DND-41 (cell line): ENCODE measurements at regions not wholly inside any gene's neighbourhood (a gene's known extent, or its start where the extent isn't known, plus 50 kb on each side); places are given as distances from the start of the nearest gene placed in this dataset.

ENCODE experiments used
- ATAC-seq: fragments of 200-7000 bp; cut with Tn5 transposase; 3 replicates; pipeline ENCODE4 v1.9.1; 2021; ENCODE audit warnings: low read depth; ENCODE audit not compliant: insufficient read depth
- DNase-seq: peaks from one replicate; pipeline ENCODE4 v3.0.0-alpha.2; 2020
- H2AFZ ChIP-seq: 2 replicates; pipeline ENCODE4 v1.6.0; 2012; ENCODE audit warnings: low read depth, low read length
- H3K27ac ChIP-seq: 2 replicates; pipeline ENCODE4 v1.5.1; 2012; ENCODE audit warnings: low read length, inconsistent platforms
- H3K27me3 ChIP-seq: fragments of 200-600 bp; sonication (generic); 2 replicates; pipeline ENCODE4 v1.6.0; 2012; ENCODE audit warnings: low read length, mild to moderate bottlenecking, inconsistent platforms; ENCODE audit not compliant: insufficient read depth, poor library complexity
- H3K36me3 ChIP-seq: 2 replicates; pipeline ENCODE4 v1.5.1; 2012; ENCODE audit warnings: low read length, inconsistent platforms; ENCODE audit not compliant: insufficient read depth
- H3K4me1 ChIP-seq: 2 replicates; pipeline ENCODE4 v1.5.1; 2012; ENCODE audit warnings: mild to moderate bottlenecking, low read length; ENCODE audit not compliant: insufficient read depth
- H3K4me2 ChIP-seq: 2 replicates; pipeline ENCODE4 v1.6.0; 2012; ENCODE audit warnings: mild to moderate bottlenecking, moderate library complexity, low read length, inconsistent platforms; ENCODE audit not compliant: insufficient read depth
- H3K4me3 ChIP-seq, 2 experiments: fragments of 200-600 bp in 1 of 2; shearing (Covaris generic) in 1 of 2; 2 replicates each; pipeline ENCODE4 v1.5.1; 2012 to 2016; ENCODE audit warnings: inconsistent platforms in 2 of 2, low read length in 2 of 2, mild to moderate bottlenecking in 2 of 2, low read depth in 1 of 2, moderate library complexity in 1 of 2
- H3K79me2 ChIP-seq: 2 replicates; pipeline ENCODE4 v1.6.0; 2012; ENCODE audit warnings: low read length, inconsistent platforms; ENCODE audit not compliant: insufficient read depth
- H3K9ac ChIP-seq: 2 replicates; pipeline ENCODE4 v1.6.0; 2012; ENCODE audit warnings: low read depth, mild to moderate bottlenecking, inconsistent platforms, low read length, moderate library complexity
- H3K9me3 ChIP-seq: 2 replicates; pipeline ENCODE4 v1.5.1; 2012; ENCODE audit warnings: low read length, moderate library complexity, mild to moderate bottlenecking, inconsistent platforms; ENCODE audit not compliant: insufficient read depth, severe bottlenecking
- H4K20me1 ChIP-seq: 2 replicates; pipeline ENCODE4 v1.6.0; 2012; ENCODE audit warnings: low read length; ENCODE audit not compliant: insufficient read depth
- EZH2 ChIP-seq: IDR thresholded peaks from 3 replicates; pipeline ENCODE4 v1.6.1; 2012; ENCODE audit warnings: borderline replicate concordance, low read depth, mild to moderate bottlenecking, moderate library complexity, low read length, inconsistent platforms; ENCODE audit not compliant: severe bottlenecking
- TF ChIP-seq, protein P1 (sequence below): IDR thresholded peaks from 2 replicates; pipeline ENCODE4 v1.5.1; 2012; ENCODE audit warnings: borderline replicate concordance, low read length, moderate library complexity, mild to moderate bottlenecking; ENCODE audit not compliant: poor library complexity, severe bottlenecking; ENCODE audit errors: extremely low read depth

DNA sequence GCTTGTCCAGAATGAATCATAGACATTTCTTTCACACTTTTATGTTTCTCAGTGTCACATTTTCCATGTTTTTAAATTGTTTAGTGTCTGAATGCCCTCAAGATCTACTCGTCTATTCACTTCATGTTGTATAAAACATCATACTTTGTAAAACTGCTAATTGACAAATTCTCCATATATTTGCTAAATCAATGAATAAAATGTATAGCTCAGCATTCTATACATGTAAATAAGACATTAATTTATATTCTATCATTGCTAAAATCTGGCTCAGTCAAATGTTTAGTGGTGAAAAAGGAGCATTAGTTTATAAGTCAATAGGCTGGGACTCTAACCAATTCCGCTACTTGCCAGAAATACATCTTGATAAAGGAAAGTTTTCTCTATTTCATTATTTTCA is 379.6 kb downstream of the NAF1 start:
- H3K36me3 ChIP-seq = no peaks in the 10 kb centered on the region
- H3K4me1 ChIP-seq = no peaks in the 10 kb centered on the region
- no peak overlapping the region for H3K9ac ChIP-seq
- H3K79me2 ChIP-seq = no peaks in the 10 kb centered on the region
- H3K4me3 ChIP-seq = no peak overlapping the region
- H3K27me3 ChIP-seq = no peaks in the 10 kb centered on the region
- no peak overlapping the region for H2AFZ ChIP-seq
- DNase-seq (no peak), ATAC-seq (no peak)
- H3K27ac ChIP-seq = no peak overlapping the region
- no peaks in the 10 kb centered on the region for H3K9me3 ChIP-seq
- H3K4me2 ChIP-seq = no peak overlapping the region
- H4K20me1 ChIP-seq = no peaks in the 10 kb centered on the region
- TF ChIP-seq EZH2 = no peak
- TF ChIP-seq, protein P1, sequence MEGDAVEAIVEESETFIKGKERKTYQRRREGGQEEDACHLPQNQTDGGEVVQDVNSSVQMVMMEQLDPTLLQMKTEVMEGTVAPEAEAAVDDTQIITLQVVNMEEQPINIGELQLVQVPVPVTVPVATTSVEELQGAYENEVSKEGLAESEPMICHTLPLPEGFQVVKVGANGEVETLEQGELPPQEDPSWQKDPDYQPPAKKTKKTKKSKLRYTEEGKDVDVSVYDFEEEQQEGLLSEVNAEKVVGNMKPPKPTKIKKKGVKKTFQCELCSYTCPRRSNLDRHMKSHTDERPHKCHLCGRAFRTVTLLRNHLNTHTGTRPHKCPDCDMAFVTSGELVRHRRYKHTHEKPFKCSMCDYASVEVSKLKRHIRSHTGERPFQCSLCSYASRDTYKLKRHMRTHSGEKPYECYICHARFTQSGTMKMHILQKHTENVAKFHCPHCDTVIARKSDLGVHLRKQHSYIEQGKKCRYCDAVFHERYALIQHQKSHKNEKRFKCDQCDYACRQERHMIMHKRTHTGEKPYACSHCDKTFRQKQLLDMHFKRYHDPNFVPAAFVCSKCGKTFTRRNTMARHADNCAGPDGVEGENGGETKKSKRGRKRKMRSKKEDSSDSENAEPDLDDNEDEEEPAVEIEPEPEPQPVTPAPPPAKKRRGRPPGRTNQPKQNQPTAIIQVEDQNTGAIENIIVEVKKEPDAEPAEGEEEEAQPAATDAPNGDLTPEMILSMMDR = no peak

DNA sequence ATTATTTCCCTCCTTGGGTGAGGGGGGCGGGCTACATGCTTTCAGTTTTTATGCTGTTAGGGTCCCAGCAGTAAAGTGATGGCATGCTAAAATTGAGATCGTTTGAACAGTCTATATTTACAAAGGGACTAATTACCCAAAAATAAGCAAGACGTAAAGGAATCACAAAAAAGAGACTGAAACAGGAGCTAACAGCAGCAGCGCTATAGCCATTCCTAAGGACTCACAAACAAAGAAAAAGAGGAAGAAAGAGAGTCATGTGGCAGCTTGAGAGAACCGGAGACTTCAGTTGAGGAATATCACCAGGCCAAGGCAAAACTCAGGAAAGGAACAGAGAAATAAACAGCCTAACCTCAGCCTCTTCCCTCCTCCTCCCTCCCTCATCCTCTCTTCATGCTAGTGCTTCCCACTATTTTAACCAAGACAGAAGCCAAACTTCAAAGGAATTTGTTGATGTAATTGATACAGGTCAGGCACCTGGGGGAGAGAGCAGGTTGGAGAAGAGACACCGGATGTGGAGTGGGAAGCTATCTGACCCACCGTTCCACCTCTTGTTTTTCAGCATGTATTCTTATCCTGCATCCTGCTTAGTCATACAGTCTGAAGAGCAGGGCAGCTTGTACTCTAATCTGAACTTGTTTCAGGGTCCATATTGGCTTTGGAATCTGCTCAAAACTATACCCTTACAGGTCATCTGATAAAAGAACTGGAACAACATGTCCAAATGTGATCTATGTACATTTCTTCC is 383.7 kb downstream of the NAF1 start:
- H3K4me1 ChIP-seq = no peaks in the 10 kb centered on the region
- H3K36me3 ChIP-seq = no peaks in the 10 kb centered on the region
- H4K20me1 ChIP-seq = no peaks in the 10 kb centered on the region
- H3K4me2 ChIP-seq = no peak overlapping the region
- no peak overlapping the region for H3K27ac ChIP-seq
- ATAC-seq = no peak
- TF ChIP-seq, protein P1 = no peak
- no peak for TF ChIP-seq EZH2
- H3K4me3 ChIP-seq = no peak overlapping the region
- H3K79me2 ChIP-seq = no peaks in the 10 kb centered on the region
- no peak overlapping the region for H3K9ac ChIP-seq
- H2AFZ ChIP-seq = no peak overlapping the region
- no peaks in the 10 kb centered on the region for H3K9me3 ChIP-seq
- DNase-seq = no peak
- H3K27me3 ChIP-seq = no peaks in the 10 kb centered on the region

DNA sequence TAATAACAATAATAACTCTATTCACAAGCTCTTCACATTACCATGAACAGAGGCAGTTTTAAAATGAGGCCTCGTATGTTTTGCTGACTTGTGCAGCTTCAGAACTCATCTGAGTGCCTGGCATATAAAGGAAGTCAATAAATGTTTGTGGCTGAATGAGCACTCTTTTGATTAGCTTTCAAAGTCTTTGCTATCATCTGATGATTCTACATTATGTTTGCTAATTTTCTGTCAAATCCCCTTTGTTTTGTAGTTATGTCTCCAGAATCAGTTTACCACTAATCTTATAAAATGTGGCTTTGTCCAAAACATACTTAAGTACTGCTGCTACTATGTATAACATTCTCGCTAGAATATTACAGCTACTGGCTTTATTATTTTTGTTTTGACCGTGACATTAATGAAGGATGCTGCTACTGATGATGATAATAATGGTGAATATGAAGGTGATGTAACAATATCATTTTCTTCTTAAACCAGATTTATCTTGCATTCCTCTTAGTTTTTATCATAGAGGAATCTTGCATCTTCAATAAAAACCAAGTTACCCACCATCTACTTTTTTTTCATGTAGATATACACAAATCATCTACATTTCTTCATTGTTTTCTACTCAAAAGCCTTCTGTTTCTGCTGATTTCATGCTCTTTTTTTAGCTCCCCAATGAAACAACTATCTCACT is 384.5 kb downstream of the NAF1 start:
- no peaks in the 10 kb centered on the region for H3K4me1 ChIP-seq
- no peaks in the 10 kb centered on the region for H3K27me3 ChIP-seq
- no peak overlapping the region for H2AFZ ChIP-seq
- TF ChIP-seq, protein P1 = no peak
- no peak for TF ChIP-seq EZH2
- no peaks in the 10 kb centered on the region for H3K36me3 ChIP-seq
- DNase-seq (no peak), ATAC-seq (no peak)
- no peak overlapping the region for H3K4me3 ChIP-seq
- H4K20me1 ChIP-seq = no peaks in the 10 kb centered on the region
- no peaks in the 10 kb centered on the region for H3K79me2 ChIP-seq
- no peak overlapping the region for H3K4me2 ChIP-seq
- H3K9ac ChIP-seq = no peak overlapping the region
- H3K27ac ChIP-seq = no peak overlapping the region
- no peaks in the 10 kb centered on the region for H3K9me3 ChIP-seq
